Globus pallidus (tissue), 1 donor: ENCODE measurements at regions not wholly inside any gene's neighbourhood (a gene's known extent, or its start where the extent isn't known, plus 50 kb on each side); places are given as distances from the start of the nearest gene placed in this dataset.

ENCODE experiments used
- DNase-seq: peaks from one replicate; pipeline ENCODE4 v3.0.0-alpha.2; 2015; ENCODE audit warnings: low spot score

DNA sequence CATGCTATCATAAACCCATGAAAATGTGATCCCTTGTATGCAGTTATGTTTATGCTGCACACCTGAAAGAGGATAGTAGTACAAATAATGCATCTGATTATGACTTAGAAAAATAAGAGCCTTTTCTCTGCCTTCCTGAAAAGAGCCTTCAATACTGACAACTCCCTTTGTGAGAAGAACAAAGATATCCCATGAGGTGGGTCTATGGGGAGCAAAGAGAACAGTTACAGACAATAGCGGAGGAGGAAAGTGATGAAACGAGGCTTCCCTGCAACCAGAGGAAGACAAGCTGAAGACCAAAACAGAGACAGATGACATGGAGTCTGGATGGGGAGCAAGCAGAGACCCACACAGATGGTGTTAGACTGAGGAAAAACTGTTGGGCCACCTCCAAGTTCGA lies 598.3 kb upstream of the PLXNA2 start:
- DNase-seq = no peak

DNA sequence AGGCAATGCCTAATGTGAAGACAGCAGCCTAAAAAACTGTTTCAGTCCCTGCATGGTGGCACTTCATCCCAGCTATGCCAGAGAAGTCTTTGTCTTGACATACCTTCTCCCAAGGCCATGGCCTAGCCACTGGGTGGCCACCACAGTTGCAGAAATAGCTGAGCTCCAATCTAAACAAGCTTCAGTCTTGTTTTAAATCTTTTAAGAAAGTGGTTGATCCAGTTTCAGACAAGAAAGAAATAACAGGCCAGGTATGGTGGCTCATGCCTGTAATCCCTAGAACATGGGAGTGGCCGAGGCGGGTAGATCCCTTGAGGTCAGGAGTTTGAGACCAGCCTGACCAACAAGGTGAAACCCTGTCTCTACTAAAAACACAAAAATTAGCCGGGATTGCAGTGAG lies 600.0 kb upstream of the PLXNA2 start:
- no peak for DNase-seq

DNA sequence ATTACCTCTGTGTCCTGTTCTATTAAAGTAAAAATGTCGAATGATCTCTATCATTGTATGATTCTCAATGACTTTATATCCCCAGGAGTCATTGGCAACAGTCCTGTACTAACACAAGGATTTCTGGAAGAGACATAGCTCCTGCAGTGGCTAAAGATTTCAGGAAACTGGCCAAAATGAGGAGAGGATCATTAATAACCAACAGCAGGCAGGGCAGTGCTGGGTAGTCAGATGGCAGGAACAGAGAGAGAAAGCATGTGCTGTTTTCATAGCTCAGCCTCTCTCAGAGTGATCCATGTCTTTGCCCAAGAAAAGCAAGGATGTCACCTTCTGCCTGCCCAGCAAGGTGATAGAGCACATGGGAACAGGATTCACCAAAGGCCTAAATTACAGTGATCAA lies 604.7 kb upstream of the PLXNA2 start:
- DNase-seq = no peak

DNA sequence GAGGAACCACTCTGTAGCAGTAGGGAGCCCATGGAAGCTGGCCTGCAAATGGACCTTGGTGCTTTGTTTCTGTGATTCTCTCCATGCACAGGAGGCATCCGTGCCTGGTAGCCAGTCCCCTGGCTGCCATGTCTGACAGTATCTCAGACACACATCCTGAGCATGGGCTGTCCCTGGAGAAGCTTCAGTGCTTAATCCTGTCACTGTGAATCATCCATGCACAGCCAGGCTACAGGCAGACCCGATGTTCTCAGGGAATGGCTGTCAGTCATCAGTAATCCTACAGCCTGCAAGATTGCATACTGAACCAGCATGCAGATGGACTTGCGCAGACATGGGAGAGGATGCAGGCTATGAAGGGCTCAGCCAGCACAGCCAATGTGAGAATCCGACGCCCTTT lies 606.3 kb upstream of the PLXNA2 start:
- DNase-seq = no peak

DNA sequence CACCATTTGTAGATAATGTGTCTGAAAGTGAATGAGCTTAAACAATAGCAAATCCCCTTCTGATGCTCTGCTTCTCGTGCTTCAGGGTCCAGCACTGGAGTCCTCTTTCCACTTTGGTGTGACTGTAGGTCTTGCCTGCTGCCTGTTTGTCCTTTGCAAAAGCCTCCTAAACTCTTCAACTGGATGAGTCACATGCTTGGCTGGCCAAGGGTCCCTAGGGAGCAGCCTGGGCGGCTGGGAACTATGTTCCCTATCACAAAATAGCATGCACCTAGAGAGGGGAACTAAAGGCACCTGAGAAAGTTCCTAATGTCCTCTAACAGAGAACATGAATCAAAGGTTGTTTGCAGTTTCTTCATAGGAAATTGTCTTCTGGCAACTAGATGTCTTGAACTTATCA lies 607.2 kb upstream of the PLXNA2 start:
- no peak for DNase-seq

DNA sequence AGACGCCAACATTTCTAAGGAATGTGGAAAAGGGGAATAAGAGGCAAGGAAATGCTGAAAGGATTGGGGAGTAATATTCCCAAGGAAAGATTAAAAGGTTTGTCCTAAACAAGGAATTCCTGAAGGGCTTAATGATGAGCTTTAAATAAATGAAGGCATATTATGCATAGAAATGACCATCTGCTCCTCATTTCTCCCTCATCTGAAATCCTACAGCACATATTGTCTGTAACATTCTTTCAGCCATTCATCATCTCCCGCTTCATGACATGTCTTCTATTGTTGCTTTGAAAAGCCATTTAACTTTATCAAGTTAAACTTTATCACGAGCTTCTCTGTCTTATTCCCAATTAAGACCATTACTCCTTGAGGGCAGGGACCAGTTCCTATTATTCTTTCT lies 608.7 kb upstream of the PLXNA2 start:
- no peak for DNase-seq

DNA sequence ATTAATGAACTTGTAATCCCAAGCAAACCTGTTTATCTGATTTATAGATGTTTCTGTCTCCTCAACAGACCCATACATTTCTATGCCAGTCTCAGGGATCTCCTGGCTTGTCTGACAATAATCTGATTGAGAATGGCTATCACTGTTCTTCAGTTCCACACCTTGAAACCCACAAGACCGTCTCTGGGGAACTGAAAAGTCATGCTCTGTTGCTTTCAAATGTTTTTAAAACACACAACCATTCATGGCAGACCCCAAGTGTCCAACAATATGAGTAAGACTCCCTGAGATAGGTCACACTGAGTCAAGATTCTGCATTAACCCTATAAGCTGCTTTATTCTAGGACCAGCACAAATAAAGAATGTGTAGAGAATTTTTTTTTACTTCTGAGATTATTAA lies 611.2 kb upstream of the PLXNA2 start:
- DNase-seq = no peak

DNA sequence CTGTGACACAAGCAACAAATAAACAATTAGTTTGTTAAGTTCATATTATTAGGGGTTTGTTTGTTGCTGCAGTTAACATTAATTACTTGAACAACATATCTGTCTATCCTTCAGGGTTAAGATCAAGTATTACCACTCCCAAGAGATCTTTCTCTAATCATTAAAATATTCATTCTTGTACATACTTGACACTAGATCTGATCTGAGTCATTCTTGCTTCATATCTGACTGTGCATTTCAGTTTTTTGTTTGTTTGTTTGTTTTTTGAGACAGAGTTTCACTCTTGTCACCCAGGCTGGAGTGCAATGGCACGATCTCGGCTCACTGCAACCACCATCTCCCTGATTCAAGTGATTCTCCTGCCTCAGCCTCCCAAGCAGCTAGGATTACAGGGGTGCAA lies 613.3 kb upstream of the PLXNA2 start:
- no peak for DNase-seq

DNA sequence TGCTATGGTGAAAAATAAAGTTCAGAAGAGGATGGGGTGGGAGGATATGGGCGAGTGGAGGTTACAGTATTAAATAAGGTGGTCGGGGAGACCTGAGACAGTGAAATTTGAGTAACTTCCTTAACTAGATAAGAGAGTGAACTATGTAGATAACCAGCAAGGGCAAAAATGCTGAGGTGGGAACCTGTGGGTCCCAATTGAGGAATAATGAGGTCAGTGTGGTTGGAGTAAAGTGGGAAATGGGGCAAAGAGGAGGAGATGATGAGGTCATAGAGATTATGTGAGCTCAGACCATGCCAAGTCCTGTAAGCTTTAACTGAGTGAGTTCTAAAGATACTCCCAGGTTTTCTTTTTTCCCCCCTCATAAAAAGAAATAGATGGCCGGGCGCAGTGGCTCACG lies 614.6 kb upstream of the PLXNA2 start:
- no peak for DNase-seq

DNA sequence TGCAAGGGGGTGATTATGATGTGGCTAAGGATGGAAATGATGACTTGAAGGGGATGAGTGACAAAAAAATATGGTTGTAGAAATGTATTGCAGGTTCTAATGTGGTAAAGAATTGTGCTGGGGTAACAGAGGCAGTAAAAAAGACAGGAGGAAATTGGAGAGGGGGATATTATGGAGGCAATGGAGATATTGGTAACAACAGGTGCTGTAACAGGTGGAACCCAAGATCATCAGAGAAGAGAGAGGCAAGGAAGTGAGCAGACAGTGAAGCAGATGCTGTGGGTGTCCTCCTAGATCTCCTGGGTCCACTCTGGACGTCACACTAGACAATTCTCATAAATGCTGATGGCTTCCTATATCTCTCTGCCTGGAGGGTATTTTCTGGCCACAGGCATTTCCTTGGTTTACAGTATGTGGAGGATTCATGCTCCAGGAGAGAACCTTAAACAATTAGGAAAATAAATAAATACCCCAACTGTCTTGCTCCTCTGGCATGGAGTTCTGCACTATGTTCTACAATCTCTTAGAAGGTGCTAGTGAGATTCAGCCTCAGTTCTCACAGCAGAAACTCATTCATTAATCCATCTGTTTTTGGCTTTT lies 620.3 kb upstream of the PLXNA2 start:
- DNase-seq = no peak

DNA sequence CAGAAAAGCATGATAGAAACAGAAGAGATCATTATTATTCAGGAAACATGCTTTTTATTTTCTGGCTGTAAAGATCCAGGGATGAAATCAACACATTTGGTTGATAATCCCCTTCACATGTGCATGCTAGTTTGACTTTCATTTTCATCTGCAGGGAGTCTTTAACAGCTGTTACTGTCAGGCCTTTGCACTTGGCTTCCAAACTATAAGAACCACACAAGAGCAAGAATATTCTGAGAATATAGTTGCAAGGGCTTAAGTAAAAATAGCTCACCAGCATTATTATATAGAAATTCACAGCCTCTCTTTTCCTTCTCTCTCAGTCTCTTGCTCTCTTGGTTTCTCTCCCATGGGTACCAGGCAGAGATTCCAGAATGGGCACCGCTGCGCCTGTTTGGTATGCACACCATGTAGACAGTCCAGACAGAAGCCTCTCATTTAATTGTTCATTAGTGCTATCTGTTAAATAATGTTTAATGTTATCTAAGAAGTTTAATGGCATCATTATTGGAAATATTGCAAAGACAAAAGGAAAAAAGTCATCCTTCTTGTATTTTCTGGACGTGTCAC lies 622.3 kb upstream of the PLXNA2 start:
- no peak for DNase-seq

DNA sequence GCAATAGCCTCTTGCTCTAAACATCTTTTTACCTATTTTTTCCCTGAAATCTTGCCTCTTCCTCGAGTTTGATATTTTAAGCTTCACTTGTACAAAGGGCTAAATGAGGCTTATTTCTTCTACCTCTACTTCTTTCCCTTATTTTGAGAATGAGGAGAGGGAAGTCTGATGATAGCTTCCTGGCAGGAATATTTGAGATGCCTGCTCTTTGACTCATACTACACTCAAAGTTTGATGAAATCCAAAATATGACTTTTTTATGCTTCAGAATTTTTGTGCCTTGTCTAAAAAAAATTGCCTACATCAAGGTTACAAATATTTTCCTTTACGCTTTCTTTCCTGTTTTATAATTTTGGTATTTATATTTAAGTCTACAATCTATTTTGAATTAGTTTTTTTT lies 624.4 kb upstream of the PLXNA2 start:
- no peak for DNase-seq

DNA sequence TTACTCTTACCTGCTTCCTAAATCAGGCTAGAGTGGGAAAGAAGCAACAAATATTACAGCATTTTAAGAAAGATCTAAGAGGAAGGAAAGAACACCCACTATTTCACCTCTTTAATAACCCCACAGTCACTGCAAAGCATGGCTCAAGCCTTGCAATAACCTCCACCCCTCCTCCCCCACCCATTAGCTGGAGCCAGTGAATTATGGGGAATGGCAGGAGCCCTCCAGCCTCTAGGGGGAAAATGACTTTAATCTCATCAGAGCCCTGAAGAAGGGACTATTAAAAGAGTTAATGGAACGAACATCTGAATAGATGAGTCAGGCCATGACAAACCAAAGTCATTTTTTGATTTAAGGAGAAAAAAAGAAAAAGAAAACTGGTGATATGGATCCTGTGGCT lies 630.7 kb upstream of the PLXNA2 start:
- no peak for DNase-seq

DNA sequence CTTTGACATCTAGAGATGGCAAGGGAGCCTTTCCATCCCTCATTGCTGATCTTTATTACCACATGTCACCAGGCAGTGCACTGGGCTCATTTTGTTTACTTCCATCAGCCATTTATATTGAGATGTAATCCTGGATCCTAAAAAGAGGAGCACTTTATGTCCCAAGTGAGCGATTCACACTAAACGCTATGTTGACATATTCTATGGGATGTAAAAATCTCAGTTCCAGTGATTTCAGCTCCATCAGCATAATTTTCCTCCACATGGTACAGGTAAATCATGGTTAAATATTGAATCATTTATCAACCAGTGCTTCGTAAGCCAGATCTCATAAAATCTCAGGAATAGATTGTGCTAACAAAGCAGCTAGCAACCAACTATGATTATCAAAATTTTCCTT lies 634.8 kb upstream of the PLXNA2 start:
- no peak for DNase-seq

DNA sequence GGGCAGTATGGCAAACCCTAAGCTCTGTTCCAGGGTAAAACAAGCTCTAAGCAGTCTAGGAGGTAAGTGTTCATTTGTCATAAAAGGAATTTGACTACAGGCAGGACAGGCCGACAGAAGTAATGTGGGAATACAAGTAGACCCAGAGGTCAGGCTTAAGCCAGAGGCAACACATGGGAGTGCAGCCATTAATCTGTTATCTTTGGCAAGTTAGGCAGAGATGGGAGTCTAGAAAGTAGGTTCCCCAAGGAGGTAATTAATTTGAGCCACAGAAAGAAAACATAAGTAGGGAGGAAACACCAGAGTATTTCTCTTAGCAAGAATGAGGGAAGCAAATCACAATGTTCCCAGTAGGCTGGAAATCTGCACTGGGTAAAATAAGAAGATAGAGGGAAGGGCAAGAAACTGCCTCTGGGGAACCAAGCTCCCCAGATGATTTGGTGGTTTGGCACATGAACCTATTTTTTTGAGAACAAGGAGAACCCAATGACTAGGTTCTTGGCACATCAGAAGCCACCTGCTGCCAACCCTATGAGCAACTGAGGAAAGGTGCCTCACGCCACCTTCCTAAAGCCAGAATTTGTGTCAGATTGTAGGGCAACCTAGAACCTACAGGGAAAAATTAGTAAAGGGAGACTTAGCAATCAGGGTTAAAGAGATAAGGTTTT lies 636.4 kb upstream of the PLXNA2 start:
- DNase-seq = no peak

DNA sequence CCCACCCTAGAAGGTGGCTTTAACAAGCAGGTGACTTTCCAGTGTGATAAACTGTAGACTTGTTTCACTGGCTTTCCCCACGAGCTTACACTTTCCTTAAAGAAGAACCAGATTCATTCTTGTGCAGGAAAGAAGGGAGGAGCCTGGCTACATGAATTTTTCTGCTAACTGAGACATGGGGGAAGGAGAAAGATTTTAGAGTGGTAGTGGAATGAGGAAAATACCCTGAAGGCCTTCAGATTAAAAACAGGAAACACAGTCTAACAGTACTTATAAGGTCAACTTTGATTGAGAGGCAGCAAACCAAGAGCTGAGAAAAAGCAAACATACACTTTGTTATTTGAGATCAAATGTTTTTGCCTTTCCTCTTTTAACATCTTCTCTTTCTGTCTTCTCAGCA lies 640.9 kb upstream of the PLXNA2 start:
- no peak for DNase-seq

DNA sequence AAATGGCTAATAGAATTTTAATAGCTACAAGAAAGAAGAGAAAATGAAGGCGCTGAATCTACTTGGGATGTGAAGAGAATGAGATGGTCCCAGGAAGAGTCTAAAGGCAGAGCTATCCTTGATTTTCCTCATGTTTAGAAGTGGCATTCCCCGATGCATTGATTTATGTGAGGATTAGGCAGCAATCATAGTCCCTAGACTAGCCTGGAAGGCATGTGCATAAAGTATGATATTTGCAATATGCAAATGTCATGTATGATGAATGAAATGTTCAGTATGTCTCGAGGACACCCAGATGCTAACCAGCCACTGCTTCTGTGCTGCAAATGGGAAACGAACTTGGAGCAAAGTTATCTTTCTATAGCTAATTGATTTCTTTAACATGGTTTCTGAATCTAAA lies 641.5 kb upstream of the PLXNA2 start:
- no peak for DNase-seq

DNA sequence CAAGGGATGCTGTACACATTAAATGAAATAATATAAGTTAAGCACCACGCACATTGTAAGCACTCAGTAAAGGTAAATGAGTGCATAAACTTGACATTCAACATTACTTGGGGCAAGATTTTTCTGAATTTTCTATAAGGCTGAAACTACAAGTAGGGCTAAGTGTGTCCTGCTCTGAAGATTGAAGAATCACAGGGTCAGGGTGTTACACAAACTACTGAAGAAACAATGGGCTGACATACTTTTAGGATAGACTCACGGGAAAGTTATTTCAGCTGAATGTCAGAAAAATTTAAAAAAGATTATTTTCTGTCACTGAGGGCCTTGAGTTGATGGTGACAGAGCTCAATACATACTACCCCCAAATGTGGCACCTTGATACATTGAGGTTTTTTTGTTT lies 644.2 kb upstream of the PLXNA2 start:
- DNase-seq = no peak

DNA sequence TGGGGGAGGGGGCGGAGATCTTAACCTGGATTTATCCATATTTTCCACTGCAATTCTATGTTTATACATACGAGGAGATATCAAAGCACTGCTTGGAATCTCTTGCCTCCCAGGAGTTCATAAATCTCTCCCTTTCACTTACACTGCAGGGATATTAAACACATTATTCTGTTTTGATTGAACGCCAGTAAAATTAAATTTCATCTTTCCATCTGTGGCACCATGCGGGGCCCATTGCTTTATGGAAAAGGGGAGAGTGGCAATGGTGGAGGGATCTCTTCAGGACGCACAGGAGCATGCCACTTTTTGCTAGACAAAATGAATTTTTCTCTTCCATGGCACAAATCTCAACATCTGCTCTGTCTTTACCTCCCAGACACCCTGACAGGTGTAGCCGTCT lies 648.0 kb upstream of the PLXNA2 start:
- DNase-seq = no peak

DNA sequence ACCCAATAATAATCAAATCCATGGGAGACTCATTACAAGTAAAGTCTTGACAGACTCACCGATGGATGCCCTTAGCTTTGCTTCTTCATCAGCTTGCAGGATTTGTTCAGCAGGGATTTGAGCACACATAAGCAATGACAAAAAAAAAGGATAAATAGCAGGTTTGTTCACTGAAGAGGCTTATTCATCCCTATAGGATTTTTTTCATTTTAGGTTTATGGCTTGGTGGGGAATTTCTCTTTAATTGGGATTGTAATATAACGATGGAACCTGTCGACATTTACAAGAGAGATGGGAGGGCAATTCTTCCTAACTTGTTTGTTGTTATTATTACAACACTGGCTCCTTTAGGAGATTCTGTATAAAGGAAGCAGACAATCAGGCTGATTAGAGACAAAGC lies 649.1 kb upstream of the PLXNA2 start:
- no peak for DNase-seq

DNA sequence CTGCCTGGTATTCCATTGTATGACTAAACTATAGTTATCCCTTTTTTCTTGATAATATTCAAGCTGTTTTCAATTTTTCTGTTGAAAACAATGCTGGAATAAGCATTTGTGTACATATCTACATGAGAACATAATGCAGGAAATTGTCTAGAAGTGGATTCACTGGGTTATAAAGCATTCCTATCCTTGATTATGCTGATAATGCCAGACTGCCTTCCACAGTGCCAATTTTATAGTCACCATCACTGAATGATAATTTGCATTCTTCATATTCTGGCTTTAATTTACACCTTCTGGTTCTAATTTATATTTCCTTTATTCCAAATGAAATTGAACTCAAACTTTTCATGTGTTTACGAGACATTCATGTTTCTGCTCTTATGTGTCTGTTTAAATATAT lies 651.0 kb upstream of the PLXNA2 start:
- no peak for DNase-seq

DNA sequence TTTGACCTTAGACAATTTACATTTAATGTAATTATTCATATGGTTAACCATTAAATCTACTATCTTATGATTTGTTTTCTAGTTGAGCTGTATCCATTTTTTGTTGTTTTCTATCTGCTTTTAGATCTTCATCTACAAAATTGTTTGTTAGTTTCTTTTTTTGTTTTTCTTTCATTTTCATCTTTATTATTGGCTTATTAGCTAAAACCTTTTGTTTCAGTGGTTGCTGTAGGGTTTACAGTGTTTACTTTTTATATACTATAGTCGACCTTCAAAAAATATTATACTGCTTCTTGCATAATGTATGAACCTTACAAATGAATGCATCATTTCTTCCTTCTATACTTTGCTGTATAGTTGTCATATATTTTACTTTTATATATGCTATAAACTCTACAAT lies 651.6 kb upstream of the PLXNA2 start:
- DNase-seq = no peak

DNA sequence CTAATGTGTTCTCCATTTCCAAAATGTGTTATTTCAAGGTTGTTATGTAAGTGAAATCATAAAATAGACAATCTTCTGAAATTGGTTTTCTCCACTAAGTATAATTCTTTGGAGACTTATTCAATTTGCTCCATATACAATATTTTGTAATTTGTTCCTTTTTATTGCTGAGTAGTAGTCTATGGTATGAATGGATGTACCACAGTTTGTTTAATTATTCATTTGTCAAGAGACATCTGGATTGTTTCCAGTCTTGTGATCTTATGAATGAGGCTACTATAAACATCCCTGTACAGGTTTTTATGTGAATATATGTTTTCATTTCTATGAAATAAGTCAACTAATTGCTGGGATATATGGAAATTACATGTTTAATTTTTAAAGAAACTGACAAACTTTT lies 652.6 kb upstream of the PLXNA2 start:
- no peak for DNase-seq

DNA sequence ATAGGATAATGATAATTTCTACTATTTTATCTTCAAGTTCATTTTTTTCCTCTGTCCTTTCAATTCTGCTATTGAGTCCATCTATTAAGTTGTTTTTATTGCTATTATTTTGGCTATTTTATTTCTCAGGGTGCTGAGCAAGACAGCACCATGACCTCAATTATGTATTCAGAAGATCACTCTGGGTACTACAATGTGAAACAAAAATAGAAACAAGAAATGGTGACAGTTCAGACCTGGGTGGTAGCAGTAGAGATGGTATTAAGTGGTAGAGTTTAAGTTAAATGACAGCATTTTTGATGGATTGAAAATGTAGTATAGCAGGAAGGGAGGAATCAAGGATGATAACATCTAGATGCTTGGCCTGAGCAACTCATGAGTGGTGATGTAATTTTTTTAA lies 655.3 kb upstream of the PLXNA2 start:
- DNase-seq = no peak
